Left colon (tissue), 2 donors: ENCODE measurements at regions not wholly inside any gene's neighbourhood (a gene's known extent, or its start where the extent isn't known, plus 50 kb on each side); places are given as distances from the start of the nearest gene placed in this dataset.
"Not testable (repeated sequence)": the region's sequence is repeated elsewhere in the genome, so short reads cannot be mapped to it uniquely, and the experiment has no call there.

ENCODE experiments used
- ATAC-seq: fragments of 200-7000 bp; cut with Tn5 transposase; one replicate; pipeline ENCODE4 v1.9.1; 2020; ENCODE audit warnings: mild to moderate bottlenecking, moderate library complexity
- DNase-seq, 2 donors: peaks; one replicate each; pipeline ENCODE4 v3.0.0-alpha.2; 2020
- intact Hi-C, 2 donors: fragments of 100-400 bp; cut with DNase I in 1 of 2; cut with micrococcal nuclease in 1 of 2; formaldehyde crosslinking; loops; one replicate each; pipeline versions ENCODE4 v1.11.2 to v1.14.0; 2022; cut with DNase I, micrococcal nuclease
- donor health status: DM: no; HTN: no; CAD: no.
- donor health status: DM: yes; HTN: yes; CAD: no.

- ATAC-seq (no peak), DNase-seq (no peak)
- intact Hi-C loops = no loop called here
Observed at GRCh38 chr7:94099679-94100078, 95.5 kb upstream of the BET1 start.

DNA sequence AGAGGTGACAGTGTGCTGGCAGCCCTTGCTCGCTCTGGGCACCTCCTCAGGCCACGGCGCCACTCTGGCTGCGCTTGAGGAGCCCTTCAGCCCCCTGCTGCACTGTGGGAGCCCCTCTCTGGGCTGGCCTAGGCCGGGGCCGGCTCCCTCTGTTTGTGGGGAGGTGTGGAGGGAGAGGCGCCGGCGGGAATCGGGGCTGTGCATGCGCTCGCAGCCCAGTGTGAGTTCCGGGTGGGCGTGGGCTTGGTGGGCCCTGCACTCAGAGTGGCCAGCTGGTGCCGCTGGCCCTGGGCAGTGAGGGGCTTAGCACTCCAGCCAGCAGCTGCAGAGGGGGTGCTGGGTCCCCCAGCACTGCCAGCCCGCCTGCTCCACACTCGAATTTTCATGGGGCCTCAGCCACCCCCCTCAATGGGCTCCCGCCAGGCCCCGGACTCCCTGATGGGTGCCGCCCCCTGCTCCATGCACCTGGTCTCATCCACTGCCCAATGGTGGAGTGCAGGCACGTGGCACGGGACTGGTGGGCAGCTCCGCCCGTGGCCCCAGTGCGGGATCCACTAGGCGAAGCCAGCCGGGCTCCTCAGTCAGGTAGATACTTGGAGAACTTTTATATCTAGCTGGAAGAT lies 96.7 kb upstream of the BET1 start:
- DNase-seq (no peak), ATAC-seq (no peak)
- intact Hi-C loops = no loop called here

DNA sequence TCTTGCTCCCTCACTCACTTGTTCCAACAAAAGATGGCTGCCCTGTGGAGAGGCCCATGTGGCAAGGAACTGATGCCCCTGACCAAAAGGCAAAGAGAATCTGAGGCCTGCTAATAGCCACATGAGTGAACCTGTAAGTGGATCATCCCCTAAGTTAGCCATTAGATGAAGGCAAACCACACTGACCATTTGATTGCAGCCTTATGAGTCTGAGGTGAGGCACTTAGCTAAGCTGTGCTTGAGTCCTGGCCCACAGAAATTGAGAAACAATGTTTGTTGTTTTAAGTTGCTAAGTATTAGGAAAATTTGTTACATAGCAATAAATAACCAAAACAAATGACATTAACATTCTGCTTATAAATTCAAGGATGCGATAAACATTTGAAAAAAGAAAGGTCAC lies 100.1 kb upstream of the BET1 start:
- intact Hi-C loops = no loop called here
- no peak for DNase-seq
- ATAC-seq = no peak

DNA sequence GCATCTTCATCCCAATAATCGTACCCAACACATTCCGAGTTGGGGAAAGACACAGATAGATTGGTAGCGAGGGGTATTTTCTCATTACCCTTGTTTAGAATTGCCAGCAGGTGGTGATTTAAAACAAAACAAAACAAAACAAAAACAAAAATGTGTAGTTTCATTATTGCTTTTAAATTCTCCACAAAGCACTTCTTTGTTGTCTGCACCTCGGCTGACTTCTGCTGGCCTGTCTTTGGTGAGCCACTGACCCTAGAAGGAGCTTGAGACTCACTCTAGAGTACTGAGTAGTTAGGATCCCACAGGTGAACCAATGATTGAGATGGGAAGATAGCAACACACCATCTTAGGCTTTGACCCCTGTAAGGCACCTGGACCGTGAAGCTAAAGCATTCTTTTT lies 105.4 kb upstream of the BET1 start:
- intact Hi-C loops = no loop called here
- no peak for DNase-seq
- ATAC-seq = no peak

GRCh38 chr7:94111009-94111408 lies 106.9 kb upstream of the BET1 start:
- ATAC-seq = no peak
- no peak for DNase-seq
- intact Hi-C loops = no loop called here

GRCh38 chr7:94115316-94115715 lies 111.2 kb upstream of the BET1 start:
- intact Hi-C loops = no loop called here
- no peak for DNase-seq
- ATAC-seq = no peak

GRCh38 chr7:94123136-94123535 lies 119.0 kb upstream of the BET1 start:
- ATAC-seq (no peak), DNase-seq (no peak)
- intact Hi-C loops = no loop called here

DNA sequence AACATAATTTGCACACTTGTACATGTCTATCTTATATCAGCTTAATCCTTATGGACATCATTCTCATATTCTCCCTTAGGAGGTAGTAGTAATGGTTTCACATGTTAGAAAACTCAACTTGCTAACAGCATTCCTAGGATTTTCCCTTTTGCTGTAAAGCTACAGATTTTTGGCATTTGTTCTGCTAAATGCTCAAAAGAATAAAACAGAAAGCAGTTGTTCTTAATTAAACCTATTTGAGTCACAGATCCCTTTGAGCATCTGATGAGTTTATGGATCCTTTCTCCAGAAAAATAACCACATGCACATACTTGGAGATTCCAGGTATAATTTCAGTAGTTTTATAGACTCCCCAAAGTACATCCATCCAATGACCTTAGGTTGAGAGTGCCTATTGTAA lies 122.9 kb upstream of the BET1 start:
- ATAC-seq (no peak), DNase-seq (no peak)
- intact Hi-C loops = no loop called here

DNA sequence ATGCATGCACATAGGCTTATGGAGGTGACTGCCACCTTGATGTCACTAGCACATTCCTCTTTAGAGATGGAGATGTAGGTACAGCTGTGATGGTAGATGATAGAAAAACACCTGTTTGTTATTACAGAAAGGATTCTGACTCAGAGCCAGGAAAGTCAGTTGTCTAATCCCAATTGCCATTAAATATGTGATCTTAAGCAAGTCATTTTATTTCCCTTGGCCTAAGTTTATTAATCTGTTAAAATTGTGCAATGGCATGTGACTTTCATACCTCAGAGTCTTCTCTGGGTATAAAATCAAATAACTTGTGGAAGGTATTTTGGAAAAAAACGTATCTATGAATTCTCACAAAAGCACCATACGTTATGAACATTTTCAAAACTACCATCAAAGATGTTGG lies 123.9 kb upstream of the BET1 start:
- intact Hi-C loops = no loop called here
- ATAC-seq = no peak
- no peak for DNase-seq

DNA sequence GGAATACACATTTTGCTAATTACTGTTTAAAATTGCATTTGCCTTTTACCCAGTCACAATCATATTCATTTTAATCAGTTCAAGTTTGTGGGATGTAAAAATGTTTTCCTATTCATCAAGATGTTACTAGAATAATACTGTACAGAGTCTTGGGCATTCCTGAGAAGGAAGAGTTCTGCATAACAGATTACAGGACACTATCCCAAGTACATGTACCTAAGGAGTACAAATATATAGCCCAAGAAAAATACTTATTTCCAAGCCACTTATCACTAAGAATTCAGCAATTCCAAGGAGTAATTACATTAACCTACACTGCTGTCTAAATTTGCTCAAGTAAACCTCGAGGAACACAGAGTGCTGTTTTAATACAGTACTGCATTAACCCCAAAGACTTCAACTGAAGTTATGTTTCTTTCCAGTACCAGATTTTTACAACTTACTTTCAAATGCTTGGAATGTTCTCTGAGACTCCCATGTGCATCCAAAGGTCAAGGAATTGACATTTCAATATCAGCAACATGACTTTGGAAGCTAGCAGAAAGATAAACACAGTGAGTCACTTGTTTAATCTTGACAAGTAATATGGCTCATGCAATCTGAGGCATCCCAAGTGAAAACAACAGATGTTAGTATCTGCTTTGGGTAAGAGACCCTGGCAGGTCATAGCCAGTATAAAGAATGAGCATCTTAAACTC lies 125.4 kb upstream of the BET1 start:
- no peak for DNase-seq
- no peak for ATAC-seq
- intact Hi-C loops = no loop called here

DNA sequence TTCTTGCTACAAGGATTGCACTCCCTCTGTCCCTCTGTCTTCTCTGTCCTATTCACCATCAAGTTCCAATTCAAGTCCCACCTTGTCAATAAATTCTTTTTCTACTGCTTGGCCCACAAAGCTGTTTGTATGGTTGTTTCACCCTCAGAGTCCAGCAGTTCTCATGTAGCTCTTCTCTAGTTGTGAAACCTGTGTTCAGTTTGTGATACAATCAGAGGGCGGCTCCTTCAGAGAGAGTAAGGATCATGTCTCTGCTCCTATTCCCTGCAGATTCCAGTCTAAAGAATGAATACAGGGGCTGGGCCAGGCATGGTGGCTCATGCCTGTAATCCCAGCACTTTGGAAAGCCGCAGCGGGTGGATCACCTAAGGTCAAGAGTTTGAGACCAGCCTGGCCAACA lies 126.6 kb upstream of the BET1 start:
- ATAC-seq (no peak), DNase-seq (no peak)
- intact Hi-C loops = no loop called here

GRCh38 chr7:94133460-94133859 lies 129.3 kb upstream of the BET1 start:
- intact Hi-C loops = no loop called here
- DNase-seq (no peak), ATAC-seq (no peak)

- no peak for DNase-seq
- intact Hi-C loops = no loop called here
- ATAC-seq = no peak
Observed at GRCh38 chr7:94135180-94135579, 131.0 kb upstream of the BET1 start.

GRCh38 chr7:94142281-94142680 lies 138.1 kb upstream of the BET1 start:
- intact Hi-C loops = no loop called here
- no peak for ATAC-seq

DNA sequence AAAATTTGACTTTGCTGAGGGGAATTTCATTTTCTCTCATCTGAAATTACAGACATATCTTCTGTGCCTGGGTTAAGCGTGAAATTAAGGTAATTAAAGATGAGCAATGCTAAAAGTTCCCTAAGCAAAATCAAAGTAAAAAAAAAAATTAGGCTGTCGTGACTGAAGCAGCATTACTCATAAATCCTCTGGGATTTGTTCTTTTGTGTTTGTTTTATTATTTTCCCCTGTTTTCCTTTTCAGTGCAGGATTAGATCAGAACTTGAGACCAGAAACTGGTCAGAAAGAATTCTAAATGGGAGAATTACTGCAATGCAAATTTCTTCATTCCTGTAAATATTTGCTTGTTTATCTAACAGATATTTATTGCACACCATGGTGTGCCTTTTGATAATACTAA lies 141.4 kb upstream of the BET1 start:
- DNase-seq (no peak), ATAC-seq (no peak)
- intact Hi-C loops = no loop called here

More at GRCh38 chr7:94142281-94142680, 138.1 kb upstream of the BET1 start:
- DNase-seq = no peak

GRCh38 chr7:94146408-94146807 lies 142.3 kb upstream of the BET1 start:
- DNase-seq (no peak), ATAC-seq (no peak)
- intact Hi-C loops = no loop called here

DNA sequence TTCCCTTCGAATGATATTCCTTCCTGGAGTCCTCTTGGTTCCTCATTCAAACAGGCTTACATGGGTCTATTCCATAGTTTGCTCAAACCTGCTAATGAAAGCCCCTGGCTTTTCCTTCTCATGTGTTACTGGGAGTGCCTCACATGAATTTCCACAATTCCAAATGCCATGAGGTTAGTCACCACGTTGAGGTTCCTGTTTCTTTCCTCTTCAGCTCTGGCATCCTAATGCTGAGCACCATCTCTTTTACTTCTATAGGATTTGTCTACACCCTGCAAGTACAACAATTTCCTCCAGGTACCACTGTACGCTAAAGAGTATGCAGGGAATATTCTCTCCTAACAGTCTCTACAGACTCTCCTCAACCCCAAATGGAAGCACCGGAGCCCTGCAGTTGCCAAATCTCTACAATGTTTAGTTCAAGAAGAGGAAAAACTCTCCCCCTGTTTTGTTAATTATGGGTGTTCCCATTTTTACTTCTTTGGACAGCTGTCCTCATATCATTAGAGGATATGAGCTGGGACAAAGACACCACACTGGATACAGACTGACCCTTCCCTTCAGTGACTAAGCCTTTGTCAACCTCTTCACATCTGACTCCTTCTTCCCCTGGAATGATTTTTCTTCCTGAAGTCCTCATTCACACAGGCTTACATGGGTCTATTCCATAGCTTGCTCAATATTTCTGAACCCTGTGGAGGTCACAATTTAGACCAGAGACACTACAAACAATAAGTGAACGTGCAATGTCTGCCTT lies 145.8 kb upstream of the BET1 start:
- no peak for ATAC-seq
- no peak for DNase-seq
- intact Hi-C loops = no loop called here

- intact Hi-C loops = no loop called here
- ATAC-seq (no peak), DNase-seq (no peak)
Observed at GRCh38 chr7:94154182-94154581, 150.0 kb upstream of the BET1 start.

- DNase-seq = no peak
- ATAC-seq = no peak
- intact Hi-C loops = no loop called here
Observed at GRCh38 chr7:94154858-94155257, 150.7 kb upstream of the BET1 start.

DNA sequence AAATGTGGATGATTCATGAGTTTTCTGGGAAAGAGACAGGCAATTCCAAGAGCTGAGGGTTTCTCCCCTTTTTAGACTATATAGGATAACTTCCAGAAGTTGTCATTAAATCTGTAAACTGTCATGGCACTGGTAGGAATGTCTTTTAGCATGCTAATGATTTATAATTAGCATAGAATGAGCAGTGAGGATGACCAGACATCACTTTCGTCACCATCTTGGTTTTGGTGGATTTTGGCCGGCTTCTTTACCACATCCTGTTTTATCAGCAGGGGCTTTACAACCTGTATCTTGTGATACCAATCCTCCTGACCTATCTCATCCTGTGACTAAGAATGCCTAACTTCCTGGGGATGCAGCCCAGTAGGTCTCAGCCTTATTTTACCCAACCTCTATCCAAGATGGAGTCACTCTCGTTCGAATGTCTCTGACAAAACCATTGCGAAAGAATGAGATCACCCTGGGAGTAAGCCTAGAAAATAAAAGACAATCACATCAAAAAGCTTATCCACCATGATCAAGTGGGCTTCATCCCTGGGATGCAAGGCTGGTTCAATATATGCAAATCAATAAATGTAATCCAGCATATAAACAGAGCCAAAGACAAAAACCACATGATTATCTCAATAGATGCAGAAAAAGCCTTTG lies 153.6 kb upstream of the BET1 start:
- intact Hi-C loops, ATAC-seq, DNase-seq: not testable (repeated sequence)
